Activated naive CD4-positive, alpha-beta T cell treated with Interleukin-2 at 50 U/mL for 16 hours (primary cell): ENCODE measurements at regions not wholly inside any gene's neighbourhood (a gene's known extent, or its start where the extent isn't known, plus 50 kb on each side); places are given as distances from the start of the nearest gene placed in this dataset.

Experiments
- DNase-seq: peaks from one replicate; pipeline ENCODE4 v3.0.0-alpha.2; 2020

GRCh38 chr9:99327667-99328066 is 105.6 kb downstream of the SEC61B start:
- no peak for DNase-seq

DNA sequence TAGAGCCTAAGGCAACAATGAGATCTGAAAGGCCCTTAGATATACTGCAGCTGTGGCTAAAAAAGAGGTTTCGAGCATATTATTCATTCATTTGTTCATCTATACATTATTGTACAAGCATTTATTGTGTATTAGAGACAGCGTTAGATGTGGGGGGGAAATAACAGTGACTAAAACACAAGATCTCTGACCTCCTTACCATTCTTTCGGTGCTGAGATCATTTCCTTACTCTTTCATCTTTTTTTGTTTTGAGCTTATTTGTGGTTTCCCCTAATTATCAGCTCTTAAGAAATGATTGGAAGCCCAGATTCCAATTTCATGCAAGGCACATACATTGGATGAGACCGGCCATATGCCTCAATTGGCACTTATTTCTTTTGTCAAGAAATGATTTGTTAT is 113.2 kb downstream of the SEC61B start:
- DNase-seq = no peak

DNA sequence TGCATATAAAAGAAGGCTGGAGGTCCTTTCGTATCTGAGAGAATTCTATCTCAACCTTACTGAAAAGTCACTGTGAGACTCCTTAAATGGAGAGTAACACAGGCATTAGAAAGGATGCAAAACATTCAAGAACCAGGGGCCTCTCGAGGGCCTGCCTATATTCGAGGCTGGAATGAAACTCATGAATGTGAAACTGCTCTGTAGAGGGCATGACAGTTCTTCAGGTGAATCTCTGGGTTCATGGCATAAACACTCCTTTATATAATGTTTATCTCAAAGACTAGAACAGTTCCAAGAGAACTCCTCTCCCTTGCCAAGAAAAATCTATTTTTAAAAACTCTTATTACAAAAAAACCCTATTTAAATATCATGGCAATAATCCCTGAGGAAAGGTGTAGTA is 113.9 kb downstream of the SEC61B start:
- no peak for DNase-seq

DNA sequence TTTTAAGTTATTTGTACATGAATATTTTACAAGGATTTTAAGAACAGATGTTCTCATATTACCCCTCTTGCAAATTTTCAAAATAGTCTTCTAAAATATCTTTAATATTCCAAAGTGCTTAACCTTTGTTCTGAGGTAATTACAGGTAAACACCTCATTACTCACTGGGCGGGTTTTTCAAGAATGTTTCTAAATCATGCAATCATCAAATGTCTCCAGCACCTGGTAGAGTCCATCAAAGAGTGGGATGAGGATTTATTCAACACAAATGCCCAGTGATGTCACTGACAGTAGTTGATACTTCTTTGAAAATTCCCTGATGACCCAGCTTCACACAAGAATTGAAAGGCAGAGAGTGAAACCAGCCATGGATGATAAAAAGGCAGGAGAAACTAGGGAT is 114.4 kb downstream of the SEC61B start:
- no peak for DNase-seq

DNA sequence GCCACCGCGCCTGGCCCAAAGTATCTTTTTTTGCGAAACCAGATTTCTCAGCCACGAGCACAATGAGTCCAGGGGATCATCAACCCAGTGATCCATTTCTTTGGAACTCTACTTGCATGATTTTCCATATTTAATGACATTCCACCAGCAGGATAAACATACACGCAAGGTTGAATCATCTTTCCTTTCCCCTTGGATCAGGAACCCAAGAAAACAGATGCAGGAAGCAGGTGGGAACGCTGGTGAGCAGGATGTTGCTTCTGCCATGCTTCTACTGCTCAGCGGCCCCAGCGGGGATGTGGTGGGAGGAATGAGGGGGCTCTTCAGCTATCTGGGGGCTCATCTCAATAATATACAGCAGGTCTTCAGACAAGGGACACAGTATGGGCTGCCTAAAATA is 118.2 kb downstream of the SEC61B start:
- no peak for DNase-seq

DNA sequence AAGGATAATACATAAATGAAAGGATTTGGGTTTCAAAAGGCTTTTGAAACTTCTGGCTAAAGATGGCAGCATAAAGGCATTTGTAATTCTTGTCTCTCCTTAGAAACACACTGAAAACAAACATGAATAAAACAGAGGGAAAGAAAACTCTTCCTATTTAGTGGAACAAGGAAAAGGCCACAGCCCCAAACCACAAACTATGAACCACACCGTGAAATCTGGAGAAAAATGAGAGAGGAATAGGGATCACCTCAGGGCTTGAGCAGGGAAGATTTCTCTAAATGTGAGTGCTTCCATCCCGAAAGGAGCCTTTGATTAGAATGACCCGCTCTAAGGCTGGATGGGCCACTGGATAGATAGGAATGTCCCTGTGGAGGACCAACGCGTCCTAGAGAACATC is 119.6 kb downstream of the SEC61B start:
- no peak for DNase-seq

DNA sequence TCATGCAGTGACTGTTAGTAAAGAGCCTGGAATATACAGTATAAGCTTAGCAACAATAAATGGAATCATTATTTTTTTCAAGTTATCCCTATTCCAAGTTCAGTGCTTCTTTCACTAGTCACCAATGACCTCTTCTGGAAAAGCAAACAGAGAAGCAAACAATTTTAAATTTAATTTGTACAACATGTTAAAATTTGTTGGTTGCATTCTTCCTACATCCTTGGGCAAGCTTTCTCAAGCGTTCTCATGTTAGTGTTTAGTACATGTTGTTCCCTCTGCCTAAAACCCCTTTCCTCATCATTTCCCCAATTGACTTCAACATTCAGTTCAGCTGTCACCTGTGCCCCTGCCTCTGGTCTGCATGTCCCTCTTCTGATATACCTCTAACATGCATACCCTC is 123.4 kb downstream of the SEC61B start:
- DNase-seq = no peak

GRCh38 chr9:99345942-99346341 is 123.9 kb downstream of the SEC61B start:
- DNase-seq = no peak

GRCh38 chr9:99347568-99347967 is 125.5 kb downstream of the SEC61B start:
- DNase-seq = no peak

DNA sequence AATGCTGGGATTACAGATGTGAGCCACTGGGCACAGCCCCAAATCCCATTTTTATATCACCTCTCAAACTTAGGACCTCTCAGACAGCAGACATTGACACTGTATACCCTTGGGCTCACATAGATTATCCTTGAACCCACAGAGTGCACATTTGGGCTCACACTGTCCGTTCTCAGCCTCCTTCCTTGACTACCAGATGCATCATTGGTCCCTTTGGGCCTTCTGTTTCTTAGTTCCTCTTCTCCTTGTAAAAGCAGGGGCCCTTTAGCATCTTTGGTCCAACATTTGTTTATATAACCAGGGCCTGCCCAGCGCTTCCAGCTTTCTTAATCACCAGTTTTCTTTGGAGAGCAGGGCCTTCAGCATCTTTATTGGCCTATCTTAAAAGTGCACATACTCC is 126.2 kb downstream of the SEC61B start:
- DNase-seq = no peak

GRCh38 chr9:99349870-99350269 is 127.8 kb downstream of the SEC61B start:
- DNase-seq = no peak

DNA sequence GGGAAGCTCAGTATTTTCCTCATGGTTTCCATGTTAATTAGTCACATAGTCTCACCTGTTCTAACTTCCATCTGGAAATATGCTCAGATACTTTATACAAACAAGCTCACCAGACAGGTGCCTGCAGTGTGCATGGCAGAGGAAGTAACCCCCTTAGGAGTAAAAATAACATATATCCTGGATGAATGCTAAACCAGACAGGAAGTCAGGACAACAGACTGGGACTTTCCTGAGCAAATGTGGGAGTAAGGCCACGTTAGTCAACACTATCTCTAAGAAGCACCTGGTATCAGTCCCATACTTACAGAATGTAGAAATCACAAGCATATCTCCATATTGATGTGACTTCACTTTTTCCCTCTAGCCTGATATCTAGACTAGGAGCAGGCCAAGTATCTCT is 128.4 kb downstream of the SEC61B start:
- no peak for DNase-seq

GRCh38 chr9:99351647-99352046 is 129.6 kb downstream of the SEC61B start:
- no peak for DNase-seq

DNA sequence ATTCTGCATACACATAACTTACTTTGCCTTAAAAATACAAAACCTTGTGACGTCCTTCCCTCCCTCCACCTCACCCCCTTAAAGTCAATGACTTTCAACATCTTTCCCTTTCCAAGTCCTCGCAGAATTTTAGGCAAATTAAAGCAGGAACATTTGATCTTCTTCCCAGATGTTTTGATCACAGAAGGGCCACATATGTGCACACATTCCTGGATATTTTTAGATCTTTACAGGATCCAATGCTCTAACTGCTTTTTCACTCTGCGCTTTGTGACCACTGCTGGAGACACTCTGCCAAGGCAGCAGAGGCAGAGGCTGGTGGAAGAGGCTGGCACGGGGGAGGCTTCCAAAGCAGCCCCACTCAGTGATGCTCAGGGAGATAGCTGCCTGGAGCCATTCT is 130.7 kb downstream of the SEC61B start:
- DNase-seq = no peak

DNA sequence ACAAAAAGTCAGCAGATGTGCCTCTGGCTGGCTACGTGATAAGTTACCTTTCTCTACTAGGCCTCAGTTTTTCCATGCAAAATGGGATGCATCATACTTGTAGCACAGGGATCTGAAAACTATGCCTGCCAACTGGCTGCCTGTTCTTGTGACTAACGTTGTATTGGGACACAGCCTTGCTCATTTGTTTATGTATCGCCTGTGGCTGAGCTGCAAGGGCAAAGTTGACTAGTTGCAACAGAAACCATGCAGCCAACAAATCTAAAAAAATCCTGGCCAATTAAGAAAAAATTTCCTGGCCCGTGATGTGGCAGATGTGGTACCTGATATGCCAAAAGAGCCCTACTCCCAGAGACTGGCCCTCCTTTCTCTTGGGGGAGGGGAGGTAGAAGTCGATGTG is 131.3 kb downstream of the SEC61B start:
- no peak for DNase-seq

DNA sequence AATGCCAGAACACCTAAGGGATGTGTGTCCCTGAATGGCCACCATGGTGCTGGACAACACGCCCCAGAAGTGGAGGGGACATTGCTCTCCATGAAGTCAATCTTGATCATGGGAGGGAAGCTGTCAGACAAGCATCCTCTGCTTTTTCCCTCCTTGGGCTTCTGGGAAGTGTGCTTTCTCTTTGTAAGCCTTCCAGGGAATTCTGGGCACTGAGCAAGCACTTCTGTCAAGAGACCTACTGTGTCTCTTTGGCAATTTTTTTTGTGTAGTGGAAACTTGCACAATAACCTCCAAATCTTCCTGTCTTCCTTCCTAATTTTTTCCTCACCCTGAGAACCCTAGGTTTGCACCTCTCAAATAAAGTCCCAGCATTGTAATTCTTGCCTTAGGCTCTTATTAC is 132.0 kb downstream of the SEC61B start:
- DNase-seq = no peak

- no peak for DNase-seq
Observed at GRCh38 chr9:99356512-99356971, 134.5 kb downstream of the SEC61B start.

- DNase-seq = no peak
Observed at GRCh38 chr9:99357575-99357974, 135.5 kb downstream of the SEC61B start.

DNA sequence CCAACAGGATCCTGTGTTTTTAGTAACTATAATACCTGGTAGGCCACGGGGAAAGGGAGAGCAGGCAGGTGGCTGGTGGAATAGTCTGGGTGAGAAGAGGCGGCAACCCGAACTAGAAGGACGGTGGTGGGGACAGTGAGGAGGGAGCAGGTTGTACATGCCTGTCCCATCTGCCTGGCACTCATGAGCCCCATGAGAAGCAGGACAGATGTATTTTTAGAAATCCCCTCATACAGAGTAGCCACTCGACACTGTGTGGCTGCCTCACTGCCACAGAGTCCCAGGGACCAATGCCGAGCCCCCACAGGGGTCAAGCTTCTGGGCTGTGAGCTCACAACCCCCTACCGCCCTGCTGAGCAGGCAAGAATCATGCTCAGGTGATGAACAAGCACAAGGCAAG is 136.6 kb downstream of the SEC61B start:
- no peak for DNase-seq

DNA sequence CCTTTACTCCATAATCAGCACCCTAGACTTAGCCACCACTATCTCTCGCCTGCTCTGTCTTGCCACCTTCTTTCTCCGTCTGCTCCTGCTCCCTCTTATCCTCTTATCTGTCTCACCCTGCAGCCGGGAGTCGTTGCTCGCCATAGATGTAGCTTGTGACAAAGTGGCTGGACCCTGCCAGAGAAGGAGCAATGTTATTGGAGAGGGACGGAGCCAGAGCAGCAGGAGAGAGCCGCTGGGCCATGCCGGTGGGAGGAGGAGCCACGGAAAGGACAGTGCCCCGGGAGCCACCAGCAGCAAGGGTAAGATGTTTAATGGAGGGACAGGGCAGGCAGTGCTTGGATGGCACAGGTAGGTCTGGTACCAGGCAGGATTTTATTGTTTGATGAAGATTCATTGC is 137.3 kb downstream of the SEC61B start:
- DNase-seq = no peak

- DNase-seq = no peak
Observed at GRCh38 chr9:99360026-99360425, 137.9 kb downstream of the SEC61B start.

DNA sequence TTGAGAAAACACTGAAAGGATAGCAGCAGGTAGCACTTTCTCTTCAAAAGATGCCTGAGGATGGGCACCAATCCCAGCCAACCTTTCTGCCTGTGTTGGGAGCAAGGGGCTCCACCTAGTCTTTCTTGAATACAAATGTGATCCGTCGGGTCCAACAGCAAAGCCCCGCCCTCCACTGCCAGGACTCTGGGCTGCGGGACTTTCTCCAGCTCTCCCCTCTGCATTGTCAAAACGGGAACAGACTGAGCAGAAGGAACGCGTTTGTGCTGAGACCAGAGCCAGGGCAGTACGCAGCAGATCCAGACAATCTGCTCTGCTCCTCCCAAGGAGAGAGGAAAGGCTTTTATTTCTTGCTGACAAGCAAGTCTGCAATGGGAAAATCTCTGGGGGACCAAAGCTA is 139.7 kb downstream of the SEC61B start:
- DNase-seq = no peak

- no peak for DNase-seq
Observed at GRCh38 chr9:99362321-99362720, 140.2 kb downstream of the SEC61B start.

DNA sequence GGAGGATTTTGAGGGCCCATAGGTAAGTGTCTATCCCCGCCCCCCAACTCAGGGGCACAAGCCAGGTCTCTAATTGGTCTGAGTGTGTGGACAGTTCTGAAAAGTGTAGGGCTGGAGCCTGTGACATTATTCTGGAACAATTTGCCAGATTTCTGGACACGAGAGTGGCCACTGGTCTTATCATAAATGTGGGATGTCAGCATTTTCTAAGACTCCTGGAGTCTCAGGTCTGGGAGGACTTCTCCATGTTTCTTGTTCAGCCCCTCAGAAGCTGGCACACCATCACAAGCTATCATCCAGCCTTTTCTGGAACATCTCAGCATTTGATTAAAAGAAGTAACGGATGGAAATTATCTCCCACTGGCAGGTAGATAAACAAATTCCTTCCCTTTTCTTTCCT is 141.4 kb downstream of the SEC61B start:
- no peak for DNase-seq

DNA sequence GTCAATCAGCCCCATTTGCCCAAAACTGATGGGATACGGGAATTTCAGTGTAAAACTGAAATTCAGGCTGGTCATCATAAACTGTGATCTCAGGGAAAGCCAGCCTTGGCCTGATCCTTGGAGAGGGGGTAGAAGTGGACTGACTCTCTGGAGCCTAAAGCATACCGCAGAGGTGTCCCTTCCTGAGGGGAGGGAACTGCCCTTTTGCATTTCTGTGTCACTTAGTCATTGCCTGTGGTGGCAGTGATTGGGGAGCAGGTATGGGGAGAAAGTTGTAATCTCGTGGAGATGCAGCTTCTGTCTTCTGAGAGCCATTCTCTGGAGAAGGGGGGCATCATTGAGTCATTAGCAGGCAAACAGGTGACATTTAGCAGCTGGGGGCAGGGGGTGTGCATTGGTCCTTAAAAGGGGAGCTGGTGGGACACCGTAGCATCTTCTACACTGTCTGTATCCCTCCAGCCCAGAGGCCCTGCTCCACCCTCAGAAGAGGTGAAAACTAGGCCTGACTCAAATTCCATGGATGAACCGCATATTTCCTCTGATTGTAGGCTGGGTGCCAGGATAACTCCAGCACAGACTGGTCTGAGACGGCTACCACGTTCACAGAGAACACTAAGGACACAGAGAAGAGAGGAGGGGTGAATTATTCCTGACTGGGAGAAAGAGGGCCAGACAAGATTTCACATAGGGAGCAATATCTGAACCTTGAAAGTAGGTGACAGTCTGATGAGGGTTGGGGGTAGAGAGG is 143.3 kb downstream of the SEC61B start:
- no peak for DNase-seq
